HG02970 (cell line): ENCODE measurements at regions not wholly inside any gene's neighbourhood (a gene's known extent, or its start where the extent isn't known, plus 50 kb on each side); places are given as distances from the start of the nearest gene placed in this dataset.
"Not testable (repeated sequence)": the region's sequence is repeated elsewhere in the genome, so short reads cannot be mapped to it uniquely, and the experiment has no call there.

ENCODE experiments used
- ATAC-seq: cut with Tn5 transposase; IDR thresholded peaks from one replicate; pipeline ENCODE4 v1.9.1; 2021; ENCODE audit warnings: mild to moderate bottlenecking, moderate library complexity, moderate number of reproducible peaks; ENCODE audit not compliant: unreplicated experiment, low FRiP score

GRCh38 chr10:8638088-8638672 is 583.7 kb downstream of the GATA3 start:
- no peak for ATAC-seq

DNA sequence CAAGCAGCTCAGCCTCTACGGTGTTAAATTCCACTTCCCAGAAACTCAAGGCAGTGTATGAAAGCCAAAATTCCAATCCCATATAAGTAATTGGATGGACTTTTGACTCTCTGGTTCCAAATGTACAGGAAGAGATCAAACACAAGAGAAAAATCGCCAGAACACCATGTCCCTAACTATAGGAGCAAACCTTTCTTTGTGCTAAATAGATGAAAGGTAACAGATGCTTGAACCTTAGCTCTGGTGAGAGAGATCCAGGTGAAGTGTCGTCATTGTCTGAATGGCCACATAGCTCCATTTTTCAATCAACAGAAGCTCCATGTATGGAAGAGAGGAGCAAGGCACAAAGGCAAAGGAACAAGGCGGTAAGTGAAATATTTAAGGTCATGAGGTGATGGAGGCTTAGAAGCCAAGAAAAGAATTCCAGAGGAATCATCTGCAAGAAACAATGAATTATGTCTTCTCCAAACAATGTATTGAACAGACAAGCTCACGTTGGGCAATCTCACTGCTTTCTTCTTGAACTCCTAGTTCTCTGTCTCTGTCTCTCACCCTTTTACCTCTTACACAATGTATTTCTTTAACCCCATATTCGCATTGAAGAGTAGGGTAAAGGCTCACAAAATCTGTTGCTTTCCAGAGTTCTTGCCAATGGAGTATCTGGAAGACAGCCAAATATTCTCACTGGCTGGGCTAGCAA is 585.1 kb downstream of the GATA3 start:
- ATAC-seq, result no peak

DNA sequence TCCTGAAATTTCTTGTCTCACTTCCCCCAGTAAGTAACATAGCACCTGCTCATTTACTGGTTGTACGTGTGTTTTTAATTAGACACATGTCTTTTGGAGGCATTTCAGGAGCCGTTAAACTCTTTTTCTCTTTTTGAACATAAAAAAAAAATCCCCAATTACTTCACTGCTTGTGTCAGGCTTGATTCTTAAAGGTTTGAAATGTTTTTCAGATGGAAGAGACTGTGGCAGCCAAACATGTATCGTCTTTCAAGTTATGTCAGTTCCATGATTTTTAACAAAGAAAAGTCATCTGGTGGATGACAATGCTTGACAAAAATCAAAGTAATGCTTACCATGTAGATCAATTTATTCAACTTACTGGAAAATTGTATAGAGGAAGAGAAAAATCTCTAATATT is 585.8 kb downstream of the GATA3 start:
- no peak for ATAC-seq

DNA sequence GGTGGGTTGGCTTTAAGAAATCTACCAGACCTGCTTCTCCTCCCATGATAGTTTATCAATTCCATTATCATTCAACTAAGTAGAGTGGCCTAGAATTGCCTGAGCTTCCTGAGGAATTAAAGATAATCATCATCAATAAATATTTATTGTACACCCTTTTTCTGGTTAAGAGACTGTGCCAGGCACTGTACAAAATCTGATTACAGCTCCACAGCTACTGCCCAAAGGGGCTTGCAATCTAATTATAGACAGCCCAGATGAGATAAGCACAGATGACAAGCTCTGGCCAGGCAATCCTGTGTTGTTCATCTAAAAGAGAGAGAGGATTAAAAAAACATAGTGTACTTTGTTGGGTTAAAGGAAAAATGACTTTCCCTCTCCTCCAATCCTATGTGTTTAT is 586.4 kb downstream of the GATA3 start:
- ATAC-seq, result no peak

GRCh38 chr10:8656261-8656660 is 601.8 kb downstream of the GATA3 start:
- ATAC-seq, result no peak

DNA sequence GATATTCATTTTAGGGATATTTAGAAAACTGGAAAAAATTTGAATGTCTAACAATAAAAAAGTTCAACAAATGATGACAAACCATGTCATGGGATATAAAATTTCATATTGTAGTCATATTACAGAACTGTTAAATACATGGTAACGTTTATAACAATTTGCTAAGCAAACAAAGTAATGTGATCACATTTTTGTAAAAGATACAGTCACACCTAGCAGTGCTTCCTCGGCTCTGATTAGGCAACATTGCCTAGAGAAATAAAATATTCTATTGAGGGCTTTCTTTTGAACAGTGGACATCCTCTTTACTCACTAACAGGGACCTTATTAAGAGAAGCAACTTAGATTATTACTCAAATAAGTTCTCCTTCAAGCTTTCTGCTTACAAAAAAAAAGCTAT is 605.5 kb downstream of the GATA3 start:
- no peak for ATAC-seq

- no peak for ATAC-seq
Observed at GRCh38 chr10:8661886-8662285, 607.4 kb downstream of the GATA3 start.

DNA sequence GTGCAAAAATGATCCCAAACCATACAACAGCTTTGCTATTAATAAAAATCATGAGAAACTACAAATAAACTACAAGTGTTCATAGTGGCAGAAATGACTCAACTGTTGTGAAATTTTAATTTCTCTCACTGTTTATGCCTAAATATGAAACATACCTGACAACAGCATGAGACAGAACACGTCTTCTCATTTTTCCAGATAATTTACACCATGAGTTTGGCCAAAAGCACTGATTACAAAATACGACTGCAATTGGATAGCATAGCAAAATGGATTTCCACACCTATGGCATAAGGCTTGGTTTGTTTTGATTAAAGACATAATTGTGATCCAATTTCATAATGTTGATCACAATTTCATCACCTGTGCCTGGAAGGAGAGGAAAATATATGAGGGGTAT is 608.6 kb downstream of the GATA3 start:
- ATAC-seq, result no peak

DNA sequence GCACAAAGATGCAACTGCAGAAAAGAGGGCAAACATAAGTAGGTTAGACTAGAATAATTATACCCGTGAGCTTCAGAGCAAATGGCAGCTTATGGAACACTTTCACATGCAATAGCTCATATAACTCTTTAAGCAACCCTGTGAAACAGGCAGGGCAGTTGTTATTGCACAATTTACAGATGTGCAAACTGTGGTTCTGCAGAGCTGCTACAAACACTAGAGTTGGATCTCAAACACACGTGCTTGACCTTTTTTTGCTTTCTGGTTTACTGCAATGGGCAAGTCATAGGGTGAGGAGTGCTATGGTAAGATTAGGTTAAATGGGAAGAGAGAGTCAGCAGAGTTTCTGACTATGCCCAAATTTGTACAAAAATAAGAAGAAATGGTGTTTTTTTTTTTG is 610.8 kb downstream of the GATA3 start:
- no peak for ATAC-seq

DNA sequence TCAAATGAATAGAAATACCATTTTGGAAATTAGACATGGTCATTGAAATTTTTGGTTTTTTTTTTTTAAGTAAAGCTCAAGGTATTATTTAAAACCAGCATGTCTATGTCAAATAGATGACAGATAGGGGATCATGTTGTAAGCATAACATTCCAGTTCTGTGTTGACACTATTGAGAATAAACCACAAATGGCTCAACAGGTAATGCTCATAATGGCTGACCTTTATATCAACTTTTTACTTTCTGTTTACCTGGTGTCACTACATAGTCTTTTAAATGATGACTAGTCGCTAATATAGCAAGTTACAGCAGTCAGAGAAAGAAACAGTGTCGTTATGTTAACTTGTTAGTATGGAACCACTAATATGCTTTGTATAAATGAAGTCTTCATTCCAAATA is 616.0 kb downstream of the GATA3 start:
- ATAC-seq, result no peak

GRCh38 chr10:8674230-8674629 is 619.7 kb downstream of the GATA3 start:
- ATAC-seq, result no peak

DNA sequence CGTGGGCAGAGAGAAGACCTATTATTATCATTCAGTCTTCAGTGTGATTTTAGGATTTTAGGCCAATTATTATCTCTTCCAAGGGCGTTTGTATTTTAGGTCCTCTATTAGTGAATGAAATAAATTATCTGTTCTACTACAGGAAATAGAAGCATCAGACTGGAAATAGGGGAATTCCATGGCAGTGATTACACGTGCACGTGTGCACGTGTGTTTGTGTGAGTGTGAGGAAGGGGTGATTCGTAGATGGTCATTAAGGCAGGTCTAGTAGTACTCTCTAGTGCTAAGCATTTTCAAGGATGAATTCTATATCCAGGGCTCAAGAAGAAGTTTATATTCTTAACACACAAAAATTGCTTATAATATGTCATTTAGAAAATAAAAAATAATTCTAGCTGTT is 623.2 kb downstream of the GATA3 start:
- no peak for ATAC-seq

GRCh38 chr10:8684916-8685315 is 630.4 kb downstream of the GATA3 start:
- ATAC-seq, result not testable (repeated sequence)

DNA sequence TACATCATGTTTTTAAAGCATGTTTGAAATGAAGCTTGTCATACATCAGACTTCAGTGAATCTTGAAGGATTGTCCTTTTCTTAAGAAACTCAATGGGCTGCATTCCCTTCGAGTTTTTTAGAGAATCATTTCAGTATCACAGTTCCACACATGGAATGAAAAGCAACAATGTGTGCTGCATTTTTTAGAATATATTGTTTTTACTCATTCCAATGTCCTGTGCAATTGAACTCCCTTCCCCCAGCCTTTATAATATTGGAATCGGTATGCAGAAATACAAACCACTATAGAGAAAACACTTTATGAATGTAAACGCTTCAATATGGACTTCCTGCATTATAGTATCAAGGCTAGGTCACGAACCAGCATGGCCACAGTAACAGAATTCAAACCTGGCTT is 634.4 kb downstream of the GATA3 start:
- ATAC-seq, result no peak

- no peak for ATAC-seq
Observed at GRCh38 chr10:8691498-8692017, 637.1 kb downstream of the GATA3 start.

DNA sequence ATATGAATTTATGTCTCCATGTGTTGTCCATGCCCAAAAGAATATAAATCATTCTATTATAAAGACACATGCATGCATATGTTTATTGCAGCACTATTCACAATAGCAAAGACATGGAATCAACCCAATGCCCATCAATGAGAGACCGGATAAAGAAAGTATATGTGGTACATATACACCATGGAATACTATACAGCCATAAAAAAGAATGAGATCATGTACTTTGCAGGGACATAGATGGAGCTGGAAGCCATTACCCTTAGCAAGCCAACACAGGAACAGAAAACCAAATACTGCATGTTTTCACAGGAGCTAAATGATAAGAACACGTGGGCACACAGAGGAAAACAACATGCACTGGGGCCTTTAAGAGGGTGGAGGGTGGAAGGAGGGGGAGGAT is 639.1 kb downstream of the GATA3 start:
- not testable (repeated sequence) for ATAC-seq

GRCh38 chr10:8696746-8697145 is 642.3 kb downstream of the GATA3 start:
- no peak for ATAC-seq

- no peak for ATAC-seq
Observed at GRCh38 chr10:8700689-8701088, 646.2 kb downstream of the GATA3 start.

DNA sequence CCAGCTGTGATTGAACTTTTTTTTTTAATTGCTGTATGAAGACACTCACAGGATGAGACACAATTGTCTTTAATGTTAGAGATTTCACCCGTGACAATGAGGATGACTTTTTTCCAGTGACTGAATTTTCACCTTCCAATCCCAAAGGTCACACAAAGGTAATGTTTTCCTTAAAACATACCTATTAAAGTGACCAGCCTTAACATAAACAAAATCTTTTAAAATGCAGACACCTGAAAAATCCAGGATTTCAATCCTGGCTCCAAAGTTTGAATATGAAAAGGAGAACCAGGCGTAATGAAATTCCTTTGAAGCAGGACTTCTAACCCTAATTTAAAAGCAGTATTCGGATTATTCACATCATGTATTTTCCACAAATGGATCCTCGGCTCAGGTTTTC is 647.7 kb downstream of the GATA3 start:
- no peak for ATAC-seq

DNA sequence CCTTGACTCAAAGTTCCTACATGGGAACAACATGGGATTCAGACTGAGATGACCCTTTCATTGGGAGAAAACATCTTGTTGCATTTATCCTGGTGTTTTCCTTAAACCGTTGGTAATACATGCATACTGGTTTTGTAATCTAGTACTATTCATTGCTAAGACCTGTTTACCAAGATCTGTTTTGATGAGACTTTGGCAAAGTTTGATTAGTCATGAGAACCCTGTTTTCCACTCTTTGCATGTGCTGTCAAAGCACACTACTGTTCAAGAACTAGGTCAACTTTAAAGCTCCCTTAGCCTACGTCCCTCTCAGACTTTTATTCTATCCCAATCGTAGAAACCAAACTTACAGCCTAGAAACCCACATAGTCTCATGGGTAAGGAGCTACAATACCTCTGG is 650.9 kb downstream of the GATA3 start:
- no peak for ATAC-seq

GRCh38 chr10:8712656-8713055 is 658.2 kb downstream of the GATA3 start:
- no peak for ATAC-seq

GRCh38 chr10:8719971-8720370 is 665.5 kb downstream of the GATA3 start:
- no peak for ATAC-seq
